HG03469 (cell line): ENCODE measurements at regions not wholly inside any gene's neighbourhood (a gene's known extent, or its start where the extent isn't known, plus 50 kb on each side); places are given as distances from the start of the nearest gene placed in this dataset.
"Not testable (repeated sequence)": the region's sequence is repeated elsewhere in the genome, so short reads cannot be mapped to it uniquely, and the experiment has no call there.

Experiments
- ATAC-seq: cut with Tn5 transposase; IDR thresholded peaks from one replicate; pipeline ENCODE4 v1.9.1; 2021; ENCODE audit warnings: mild to moderate bottlenecking, moderate library complexity, moderate number of reproducible peaks; ENCODE audit not compliant: unreplicated experiment

GRCh38 chr3:20668411-20668810 lies 482.4 kb upstream of the SGO1 start:
- no peak for ATAC-seq

GRCh38 chr3:20666091-20666490 lies 480.1 kb upstream of the SGO1 start:
- no peak for ATAC-seq

GRCh38 chr3:20658491-20658890 lies 472.5 kb upstream of the SGO1 start:
- ATAC-seq: no peak

GRCh38 chr3:20657560-20657959 lies 471.6 kb upstream of the SGO1 start:
- ATAC-seq: no peak

GRCh38 chr3:20652231-20652986 lies 466.4 kb upstream of the SGO1 start:
- no peak for ATAC-seq

- no peak for ATAC-seq
Measured at GRCh38 chr3:20648921-20649381, 462.9 kb upstream of the SGO1 start.

- no peak for ATAC-seq
Measured at GRCh38 chr3:20648294-20648693, 462.3 kb upstream of the SGO1 start.

- ATAC-seq: no peak
Measured at GRCh38 chr3:20646425-20646824, 460.4 kb upstream of the SGO1 start.

- no peak for ATAC-seq
Measured at GRCh38 chr3:20645340-20645739, 459.3 kb upstream of the SGO1 start.

- no peak for ATAC-seq
Measured at GRCh38 chr3:20637729-20638128, 451.7 kb upstream of the SGO1 start.

GRCh38 chr3:20622304-20622703 lies 436.3 kb upstream of the SGO1 start:
- no peak for ATAC-seq

GRCh38 chr3:20618621-20619020 lies 432.6 kb upstream of the SGO1 start:
- not testable (repeated sequence) for ATAC-seq

GRCh38 chr3:20618181-20618580 lies 432.2 kb upstream of the SGO1 start:
- ATAC-seq: not testable (repeated sequence)

GRCh38 chr3:20615982-20616381 lies 430.0 kb upstream of the SGO1 start:
- not testable (repeated sequence) for ATAC-seq

- ATAC-seq: no peak
Measured at GRCh38 chr3:20608054-20608738, 422.2 kb upstream of the SGO1 start.

GRCh38 chr3:20604659-20605058 lies 418.7 kb upstream of the SGO1 start:
- ATAC-seq: no peak

- no peak for ATAC-seq
Measured at GRCh38 chr3:20589275-20589674, 403.3 kb upstream of the SGO1 start.

GRCh38 chr3:20588781-20589180 lies 402.8 kb upstream of the SGO1 start:
- ATAC-seq: no peak

GRCh38 chr3:20583648-20584047 lies 397.6 kb upstream of the SGO1 start:
- no peak for ATAC-seq

GRCh38 chr3:20576228-20576627 lies 390.2 kb upstream of the SGO1 start:
- ATAC-seq: no peak

- ATAC-seq: no peak
Measured at GRCh38 chr3:20575146-20575545, 389.1 kb upstream of the SGO1 start.

GRCh38 chr3:20574746-20575145 lies 388.7 kb upstream of the SGO1 start:
- ATAC-seq: no peak
